Testis (tissue), 2 donors: ENCODE measurements at regions not wholly inside any gene's neighbourhood (a gene's known extent, or its start where the extent isn't known, plus 50 kb on each side); places are given as distances from the start of the nearest gene placed in this dataset.
A peak's percentile ranks its signal among the peaks of the same experiment; 100 is the strongest.

Source experiments
- DNase-seq: peaks from one replicate; pipeline ENCODE4 v3.0.0-alpha.2; 2019
- H3K27ac ChIP-seq, 2 donors: fragments of 200-600 bp; sonication (generic); one replicate each; pipeline ENCODE4 v1.5.1; 2019
- H3K27me3 ChIP-seq: fragments of 200-600 bp; sonication (generic); one replicate; pipeline ENCODE4 v1.5.1; 2019
- H3K36me3 ChIP-seq: fragments of 200-600 bp; sonication (generic); one replicate; pipeline ENCODE4 v1.5.1; 2017; ENCODE audit warnings: low read depth; ENCODE audit errors: missing control alignments
- H3K4me1 ChIP-seq: fragments of 200-600 bp; sonication (generic); one replicate; pipeline ENCODE4 v1.5.1; 2019
- H3K4me3 ChIP-seq, 2 donors: fragments of 200-600 bp; sonication (generic); one replicate each; pipeline ENCODE4 v1.5.1; 2017 to 2019
- H3K9me3 ChIP-seq: fragments of 200-600 bp; sonication (generic); one replicate; pipeline ENCODE4 v1.5.1; 2017
- POLR2A ChIP-seq: fragments of 450-650 bp; IDR thresholded peaks from one replicate; pipeline ENCODE4 v1.6.1; 2017; ENCODE audit warnings: antibody characterized with exemption, mild to moderate bottlenecking, moderate library complexity
- WGBS, 2 donors: methylation state at CpG; one replicate each; pipeline ENCODE4 v1.1.5; 2018; 5-methylcytosine and 5-hydroxymethylcytosine counted together
- intact Hi-C: fragments of 100-400 bp; cut with DNase I; formaldehyde crosslinking; loops from one replicate; pipeline ENCODE4 v1.15.1; 2023; ENCODE audit warnings: low total_unique reads
- TF ChIP-seq, protein P1 (sequence below), 3 experiments: fragments of 450-650 bp in 2 of 3; fragments of 200-600 bp in 1 of 3; sonication (generic) in 1 of 3; IDR thresholded peaks; one replicate each; pipeline ENCODE4 v1.5.1; 2016 to 2019; ENCODE audit warnings: antibody characterized with exemption in 3 of 3, mild to moderate bottlenecking in 2 of 3, moderate library complexity in 1 of 3

GRCh38 chr4:24657768-24658617 is 73.6 kb upstream of the DHX15 start:
- Histone ChIP-seq H3K9me3 (no peaks in the 10 kb centered on the region), H3K27me3 (no peaks in the 10 kb centered on the region), H3K4me3 (no peak overlapping the region), H3K36me3 (no peaks in the 10 kb centered on the region), H3K4me1 (peaks cover 9% of the 10 kb centered on the region), H3K27ac (no peak overlapping the region)
- intact Hi-C loops: no loop called here
- peak; percentile 82 for DNase-seq
- TF ChIP-seq POLR2A: no peak
- TF ChIP-seq, protein P1, sequence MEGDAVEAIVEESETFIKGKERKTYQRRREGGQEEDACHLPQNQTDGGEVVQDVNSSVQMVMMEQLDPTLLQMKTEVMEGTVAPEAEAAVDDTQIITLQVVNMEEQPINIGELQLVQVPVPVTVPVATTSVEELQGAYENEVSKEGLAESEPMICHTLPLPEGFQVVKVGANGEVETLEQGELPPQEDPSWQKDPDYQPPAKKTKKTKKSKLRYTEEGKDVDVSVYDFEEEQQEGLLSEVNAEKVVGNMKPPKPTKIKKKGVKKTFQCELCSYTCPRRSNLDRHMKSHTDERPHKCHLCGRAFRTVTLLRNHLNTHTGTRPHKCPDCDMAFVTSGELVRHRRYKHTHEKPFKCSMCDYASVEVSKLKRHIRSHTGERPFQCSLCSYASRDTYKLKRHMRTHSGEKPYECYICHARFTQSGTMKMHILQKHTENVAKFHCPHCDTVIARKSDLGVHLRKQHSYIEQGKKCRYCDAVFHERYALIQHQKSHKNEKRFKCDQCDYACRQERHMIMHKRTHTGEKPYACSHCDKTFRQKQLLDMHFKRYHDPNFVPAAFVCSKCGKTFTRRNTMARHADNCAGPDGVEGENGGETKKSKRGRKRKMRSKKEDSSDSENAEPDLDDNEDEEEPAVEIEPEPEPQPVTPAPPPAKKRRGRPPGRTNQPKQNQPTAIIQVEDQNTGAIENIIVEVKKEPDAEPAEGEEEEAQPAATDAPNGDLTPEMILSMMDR (IDR thresholded peaks at IDR 0.05): no peak
- 58 to 66% methylated on average over 15 of the region's 15 CpGs for WGBS, 2 donors

- Histone ChIP-seq H3K4me3 (no peak overlapping the region), H3K36me3 (no peaks in the 10 kb centered on the region), H3K27me3 (no peaks in the 10 kb centered on the region), H3K4me1 (peaks cover 9% of the 10 kb centered on the region), H3K27ac (peak overlapping the region in 1 of 2 donors; percentile 20), H3K9me3 (no peaks in the 10 kb centered on the region)
- TF ChIP-seq, protein P1 (IDR thresholded peaks at IDR 0.05): no peak
- TF ChIP-seq POLR2A: no peak
- intact Hi-C loops: no loop called here
- peak; percentile 70 for DNase-seq
- WGBS, 2 donors: 55 to 57% methylated on average over 3 of the region's 3 CpGs
Measured at GRCh38 chr4:24659241-24659961, 75.0 kb upstream of the DHX15 start.

GRCh38 chr4:24662056-24662455 is 77.7 kb upstream of the DHX15 start:
- no peak for TF ChIP-seq POLR2A
- TF ChIP-seq, protein P1 (IDR thresholded peaks at IDR 0.05): no peak
- H3K4me1 ChIP-seq: peaks cover 9% of the 10 kb centered on the region
- no peak overlapping the region for H3K4me3 ChIP-seq
- WGBS, 2 donors: 63 to 77% methylated on average over 5 to 6 of the region's 6 CpGs
- no peaks in the 10 kb centered on the region for H3K9me3 ChIP-seq
- intact Hi-C loops: no loop called here
- no peaks in the 10 kb centered on the region for H3K36me3 ChIP-seq
- DNase-seq: no peak
- no peak overlapping the region for H3K27ac ChIP-seq
- H3K27me3 ChIP-seq: no peaks in the 10 kb centered on the region

GRCh38 chr4:24662542-24662941 is 78.2 kb upstream of the DHX15 start:
- Histone ChIP-seq H3K27ac (no peak overlapping the region), H3K4me3 (no peak overlapping the region), H3K4me1 (peaks cover 9% of the 10 kb centered on the region), H3K9me3 (no peaks in the 10 kb centered on the region), H3K27me3 (no peaks in the 10 kb centered on the region), H3K36me3 (no peaks in the 10 kb centered on the region)
- WGBS, 2 donors: 59 to 66% methylated on average over 2 of the region's 2 CpGs
- DNase-seq: no peak
- TF ChIP-seq POLR2A: no peak
- TF ChIP-seq, protein P1 (IDR thresholded peaks at IDR 0.05): no peak
- intact Hi-C loops: no loop called here
